Panc1 (cell line): ENCODE measurements at regions not wholly inside any gene's neighbourhood (a gene's known extent, or its start where the extent isn't known, plus 50 kb on each side); places are given as distances from the start of the nearest gene placed in this dataset.

Experiments
- ATAC-seq: fragments of 200-7000 bp; cut with Tn5 transposase; 2 replicates; pipeline ENCODE4 v1.9.1; 2020; ENCODE audit warnings: mild to moderate bottlenecking, moderate library complexity
- BruUV-seq: library from RNA; stranded (reverse); fragments of 400-500 nt; replicated peaks from 2 replicates; lab custom pipeline; 2021; lab: Mats Ljungman, UMichigan
- CTCF ChIA-PET: fragments of 300-600 bp; sonication (Branson Sonifier 250); formaldehyde crosslinking; loops from one replicate; lab custom pipeline; 2022; ENCODE audit warnings: antibody characterized with exemption; lab: Charles Lee
- POLR2A ChIA-PET: fragments of 300-600 bp; sonication (Branson Sonifier 250); formaldehyde crosslinking; loops from one replicate; lab custom pipeline; 2022; ENCODE audit warnings: antibody characterized with exemption; lab: Charles Lee
- DNase-seq: peaks from one replicate; pipeline ENCODE4 v3.0.0-alpha.2; 2010; ENCODE audit warnings: low read depth, low spot score
- H3K27ac ChIP-seq: 2 replicates; pipeline ENCODE4 v1.5.1; 2011; ENCODE audit warnings: mild to moderate bottlenecking, low read length, inconsistent platforms
- H3K27me3 ChIP-seq: fragments of 200-500 bp; sonication (Bioruptor generic); 2 replicates; pipeline ENCODE4 v1.6.0; 2014; ENCODE audit warnings: low read length, inconsistent platforms; ENCODE audit not compliant: control insufficient read depth, insufficient read depth
- H3K36me3 ChIP-seq: fragments of 200-500 bp; sonication (Bioruptor generic); 2 replicates; pipeline ENCODE4 v1.5.1; 2014; ENCODE audit warnings: inconsistent platforms, mild to moderate bottlenecking, low read length, moderate library complexity; ENCODE audit not compliant: control insufficient read depth, insufficient read depth
- H3K4me1 ChIP-seq: 2 replicates; pipeline ENCODE4 v1.5.1; 2011; ENCODE audit warnings: inconsistent platforms, mild to moderate bottlenecking, low read length, moderate library complexity; ENCODE audit not compliant: control insufficient read depth, insufficient read depth
- H3K4me3 ChIP-seq, 2 experiments: 2 replicates each; pipeline ENCODE4 v1.5.1; 2011 to 2012; ENCODE audit warnings: low read depth in 2 of 2, low read length in 2 of 2, mild to moderate bottlenecking in 2 of 2, inconsistent platforms in 1 of 2, moderate library complexity in 1 of 2
- H3K9me3 ChIP-seq: fragments of 200-500 bp; sonication (Bioruptor generic); 2 replicates; pipeline ENCODE4 v1.5.1; 2014; ENCODE audit warnings: low read depth, mild to moderate bottlenecking, inconsistent platforms, low read length, moderate library complexity; ENCODE audit not compliant: control insufficient read depth, insufficient read depth
- CTCF ChIP-seq: fragments of 450-650 bp; IDR thresholded peaks from 2 replicates; pipeline ENCODE4 v1.5.1; 2017; ENCODE audit warnings: mild to moderate bottlenecking
- POLR2AphosphoS5 ChIP-seq: IDR thresholded peaks from 2 replicates; pipeline ENCODE4 v1.6.1; 2012; ENCODE audit warnings: mild to moderate bottlenecking, low read depth, low read length, moderate library complexity
- REST ChIP-seq, 2 experiments: IDR thresholded peaks; 2 replicates each; pipeline ENCODE4 v1.6.1; 2011 to 2012; ENCODE audit warnings: low read depth in 2 of 2, control low read depth in 1 of 2, low read length in 1 of 2, mild to moderate bottlenecking in 1 of 2, moderate library complexity in 1 of 2; ENCODE audit not compliant: insufficient read depth in 1 of 2
- SIN3A ChIP-seq: IDR thresholded peaks from 2 replicates; pipeline ENCODE4 v1.6.1; 2012; ENCODE audit warnings: low read depth, mild to moderate bottlenecking, low read length, moderate library complexity, borderline replicate concordance; ENCODE audit not compliant: insufficient read depth
- TCF7L2 ChIP-seq: IDR thresholded peaks from 2 replicates; pipeline ENCODE4 v1.6.1; 2011; ENCODE audit warnings: mild to moderate bottlenecking, low read depth, low read length, inconsistent platforms
- in situ Hi-C: cut with HindIII; loops from 2 replicates; pipeline ENCODE4 v1.10.0; 2016; ENCODE audit warnings: low sequenced_read_pairs, low pct_unique_long_range_greater_than_20kb
- intact Hi-C: fragments of 100-400 bp; cut with micrococcal nuclease; formaldehyde crosslinking; loops from one replicate; pipeline ENCODE4 v1.10.0; 2022; ENCODE audit not compliant: unreplicated experiment

DNA sequence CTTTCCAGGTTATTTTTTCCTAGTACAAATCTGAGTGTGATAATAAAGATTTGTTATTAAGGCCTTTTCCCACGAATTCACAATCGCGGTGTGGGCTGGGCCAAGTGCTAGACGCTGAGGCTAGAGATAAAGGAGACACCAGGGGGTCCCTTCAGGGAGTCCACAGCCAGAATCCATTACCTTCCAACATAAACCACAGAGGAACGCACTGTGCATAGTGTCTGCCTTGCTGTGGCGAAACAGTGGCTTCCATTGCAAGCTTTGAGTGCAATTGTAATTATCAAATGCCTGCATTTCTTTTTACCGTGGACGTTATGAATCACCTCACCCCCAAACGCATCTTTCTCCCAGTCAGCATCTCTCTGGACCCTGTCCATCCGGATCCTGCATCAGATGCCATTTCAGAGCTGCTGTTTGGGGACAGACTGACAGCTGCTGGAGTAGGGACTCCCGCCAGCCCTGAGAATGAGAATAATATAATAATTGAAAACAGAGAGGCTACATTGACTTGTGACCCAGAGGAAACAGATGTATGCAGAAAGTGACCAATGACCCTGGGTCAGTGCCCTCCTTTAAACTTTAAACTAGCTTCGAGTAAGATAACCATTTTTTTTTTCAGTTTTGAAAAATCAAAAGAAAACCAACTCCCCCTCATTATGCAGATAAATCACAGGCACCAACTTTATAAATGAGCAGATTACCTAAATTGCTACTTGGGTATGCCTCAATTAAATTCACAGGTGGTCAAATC lies 456.2 kb upstream of the NRP1 start:
- Histone ChIP-seq H3K4me3 (no peak overlapping the region), H3K27ac (no peak overlapping the region), H3K36me3 (no peaks in the 10 kb centered on the region), H3K27me3 (no peaks in the 10 kb centered on the region), H3K9me3 (no peaks in the 10 kb centered on the region), H3K4me1 (no peaks in the 10 kb centered on the region)
- BruUV-seq, result no TSS peak
- CTCF ChIA-PET, result no interaction called here
- no peak for ATAC-seq
- TF ChIP-seq SIN3A (no peak), POLR2AphosphoS5 (no peak), CTCF (no peak), TCF7L2 (no peak), REST (IDR thresholded peaks at IDR 0.05; ENCODE audit: insufficient read depth in 1 of 2, low read depth in 2 of 2, low read length in 1 of 2) (no peak)
- no peak for DNase-seq
- in situ Hi-C loops, result no loop called here
- intact Hi-C loops, result no loop called here
- POLR2A ChIA-PET, result no interaction called here

DNA sequence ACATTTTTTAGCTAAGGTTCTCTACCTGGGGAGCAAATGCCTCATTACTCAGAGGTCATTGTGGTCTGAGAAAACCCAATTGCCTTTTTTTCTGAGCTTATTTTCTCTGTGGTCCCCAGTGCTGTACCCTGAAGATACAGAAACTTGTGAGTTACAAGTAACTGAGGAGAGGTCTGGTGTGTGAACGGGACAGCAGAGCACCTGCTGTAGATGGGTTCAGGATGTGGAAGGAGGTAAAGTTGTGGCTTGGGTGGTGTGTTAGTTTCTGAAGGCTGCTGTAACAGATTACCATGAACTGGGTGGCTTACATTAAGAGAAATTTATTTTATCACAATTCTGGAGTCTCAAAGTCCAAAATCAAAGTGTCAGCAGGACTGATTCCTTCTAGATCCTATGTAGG lies 449.1 kb upstream of the NRP1 start:
- CTCF ChIA-PET, result no interaction called here
- Histone ChIP-seq H3K27me3 (no peaks in the 10 kb centered on the region), H3K4me1 (no peaks in the 10 kb centered on the region), H3K36me3 (no peaks in the 10 kb centered on the region), H3K9me3 (no peaks in the 10 kb centered on the region), H3K4me3 (no peak overlapping the region), H3K27ac (no peak overlapping the region)
- in situ Hi-C loops (no loop called here), intact Hi-C loops (no loop called here)
- POLR2A ChIA-PET, result no interaction called here
- TF ChIP-seq TCF7L2 (no peak), REST (IDR thresholded peaks at IDR 0.05; ENCODE audit: insufficient read depth in 1 of 2, low read depth in 2 of 2, low read length in 1 of 2) (no peak), SIN3A (no peak), POLR2AphosphoS5 (no peak), CTCF (no peak)
- ATAC-seq (no peak), DNase-seq (no peak)
- no TSS peak for BruUV-seq
